HEK293 (cell line): ENCODE measurements at regions not wholly inside any gene's neighbourhood (a gene's known extent, or its start where the extent isn't known, plus 50 kb on each side); places are given as distances from the start of the nearest gene placed in this dataset.

Source experiments
- CTCF ChIA-PET: fragments of 350-600 bp; formaldehyde crosslinking; extraction: SDS; loops from one replicate; lab custom pipeline; 2021; ENCODE audit warnings: antibody characterized with exemption; lab: Yijun Ruan, JAX
- POLR2A ChIA-PET: fragments of 300-600 bp; formaldehyde crosslinking; extraction: SDS; loops from one replicate; lab custom pipeline; 2020; ENCODE audit warnings: antibody characterized with exemption, inconsistent platforms; lab: Yijun Ruan, JAX
- H3K27ac ChIP-seq: fragments of 200-500 bp; sonication (Bioruptor generic); 2 replicates; pipeline ENCODE4 v1.5.1; 2014; ENCODE audit warnings: low read depth, low read length, control low read depth, inconsistent platforms; ENCODE audit errors: extremely low read depth
- H3K36me3 ChIP-seq, 2 experiments: fragments of 200-500 bp in 1 of 2; sonication (Bioruptor generic) in 1 of 2; 1 replicate in 1 of 2; 2 replicates in 1 of 2; pipeline ENCODE4 v1.5.1; 2014 to 2017; ENCODE audit warnings: inconsistent platforms in 2 of 2, low read length in 2 of 2; ENCODE audit not compliant: control insufficient read depth in 2 of 2, insufficient read depth in 1 of 2
- H3K4me1 ChIP-seq: fragments of 200-500 bp; sonication (Bioruptor generic); 2 replicates; pipeline ENCODE4 v1.5.1; 2014; ENCODE audit warnings: mild to moderate bottlenecking, low read length, inconsistent platforms; ENCODE audit not compliant: control insufficient read depth, insufficient read depth
- H3K4me3 ChIP-seq: 2 replicates; pipeline ENCODE4 v1.5.1; 2011; ENCODE audit warnings: low read depth, mild to moderate bottlenecking, control low read depth, low read length, moderate library complexity
- H3K9me3 ChIP-seq: fragments of 200-500 bp; sonication (Bioruptor generic); 2 replicates; pipeline ENCODE4 v1.5.1; 2014; ENCODE audit warnings: low read depth, low read length, inconsistent platforms; ENCODE audit not compliant: control insufficient read depth, insufficient read depth
- HOXA7 ChIP-seq: sonication (generic); formaldehyde crosslinking; IDR thresholded peaks from 2 replicates; pipeline ENCODE4 v1.8.1; 2022; ENCODE audit warnings: missing genetic modification reagents, borderline replicate concordance
- MZF1 ChIP-seq: fragments of 450-650 bp; formaldehyde crosslinking; IDR thresholded peaks from 2 replicates; pipeline ENCODE4 v1.5.1; 2017; ENCODE audit warnings: missing biosample characterization, missing genetic modification characterization, borderline replicate concordance
- SALL2 ChIP-seq: fragments of 450-650 bp; formaldehyde crosslinking; IDR thresholded peaks from 2 replicates; pipeline ENCODE4 v1.5.0; 2017; ENCODE audit warnings: missing biosample characterization, mild to moderate bottlenecking, missing genetic modification characterization, borderline replicate concordance
- SCRT2 ChIP-seq: fragments of 450-650 bp; formaldehyde crosslinking; IDR thresholded peaks from 2 replicates; pipeline ENCODE4 v1.5.1; 2016; ENCODE audit warnings: missing biosample characterization, missing genetic modification characterization
- SETDB1 ChIP-seq: IDR thresholded peaks from one replicate; pipeline ENCODE4 v1.6.1; 2017; ENCODE audit warnings: mild to moderate bottlenecking, low read length, moderate library complexity, mixed read lengths; ENCODE audit not compliant: insufficient read length
- SP7 ChIP-seq: fragments of 450-650 bp; formaldehyde crosslinking; IDR thresholded peaks from 2 replicates; pipeline ENCODE4 v1.5.1; 2016; ENCODE audit warnings: missing biosample characterization, missing genetic modification characterization
- ZBTB1 ChIP-seq: fragments of 450-650 bp; formaldehyde crosslinking; IDR thresholded peaks from 2 replicates; pipeline ENCODE4 v1.5.1; 2016; ENCODE audit warnings: missing biosample characterization, missing genetic modification characterization
- ZBTB48 ChIP-seq: fragments of 450-650 bp; formaldehyde crosslinking; IDR thresholded peaks from 2 replicates; pipeline ENCODE4 v1.5.1; 2016; ENCODE audit warnings: missing biosample characterization, missing genetic modification characterization
- ZIC2 ChIP-seq: fragments of 450-650 bp; formaldehyde crosslinking; IDR thresholded peaks from 2 replicates; pipeline ENCODE4 v1.5.1; 2016; ENCODE audit warnings: missing biosample characterization, missing genetic modification characterization
- ZNF132 ChIP-seq: fragments of 450-650 bp; formaldehyde crosslinking; IDR thresholded peaks from 2 replicates; pipeline ENCODE4 v1.5.1; 2017; ENCODE audit warnings: missing biosample characterization, missing genetic modification characterization, borderline replicate concordance
- ZNF140 ChIP-seq: fragments of 450-650 bp; formaldehyde crosslinking; IDR thresholded peaks from 2 replicates; pipeline ENCODE4 v1.5.1; 2016; ENCODE audit warnings: missing biosample characterization, missing genetic modification characterization
- ZNF146 ChIP-seq: fragments of 450-650 bp; formaldehyde crosslinking; IDR thresholded peaks from 2 replicates; pipeline ENCODE4 v1.5.1; 2016; ENCODE audit warnings: missing biosample characterization, missing genetic modification characterization
- ZNF155 ChIP-seq: fragments of 450-650 bp; formaldehyde crosslinking; IDR thresholded peaks from 2 replicates; pipeline ENCODE4 v1.5.1; 2016; ENCODE audit warnings: missing biosample characterization, missing genetic modification characterization
- ZNF274 ChIP-seq, 2 experiments: fragments of 200-500 bp in 1 of 2; fragments of 450-650 bp in 1 of 2; sonication (Bioruptor generic) in 1 of 2; formaldehyde crosslinking in 1 of 2; IDR thresholded peaks; 2 replicates each; pipeline versions ENCODE4 v1.5.1 to v1.6.1; 2014 to 2016; ENCODE audit warnings: borderline replicate concordance in 1 of 2, inconsistent platforms in 1 of 2, low read length in 1 of 2, missing biosample characterization in 1 of 2, missing genetic modification characterization in 1 of 2
- ZNF37A ChIP-seq: fragments of 450-650 bp; IDR thresholded peaks from 2 replicates; pipeline ENCODE4 v1.5.1; 2018; ENCODE audit warnings: missing biosample characterization, missing genetic modification characterization
- ZNF473 ChIP-seq: fragments of 450-650 bp; formaldehyde crosslinking; IDR thresholded peaks from 2 replicates; pipeline ENCODE4 v1.5.1; 2017; ENCODE audit warnings: missing biosample characterization, missing genetic modification characterization
- ZNF521 ChIP-seq: fragments of 450-650 bp; formaldehyde crosslinking; IDR thresholded peaks from 2 replicates; pipeline ENCODE4 v1.5.1; 2017; ENCODE audit warnings: missing biosample characterization, mild to moderate bottlenecking, missing genetic modification characterization
- ZNF660 ChIP-seq: fragments of 450-650 bp; IDR thresholded peaks from 2 replicates; pipeline ENCODE4 v1.5.1; 2018; ENCODE audit warnings: missing biosample characterization, mild to moderate bottlenecking, missing genetic modification characterization
- ZNF677 ChIP-seq: fragments of 450-650 bp; IDR thresholded peaks from 2 replicates; pipeline ENCODE4 v1.5.0; 2018; ENCODE audit warnings: missing biosample characterization, mild to moderate bottlenecking, missing genetic modification characterization, moderate library complexity
- ZNF701 ChIP-seq: fragments of 450-650 bp; formaldehyde crosslinking; IDR thresholded peaks from 2 replicates; pipeline ENCODE4 v1.5.1; 2016; ENCODE audit warnings: missing biosample characterization, missing genetic modification characterization
- ZNF837 ChIP-seq: fragments of 450-650 bp; formaldehyde crosslinking; IDR thresholded peaks from 2 replicates; pipeline ENCODE4 v1.5.1; 2016; ENCODE audit warnings: missing biosample characterization, missing genetic modification characterization
- TF ChIP-seq, protein P1 (sequence below): fragments of 450-650 bp; formaldehyde crosslinking; IDR thresholded peaks from 2 replicates; pipeline ENCODE4 v1.5.1; 2016; ENCODE audit warnings: missing biosample characterization, missing genetic modification characterization
- TF ChIP-seq, protein P2 (sequence below): fragments of 450-650 bp; formaldehyde crosslinking; IDR thresholded peaks from 2 replicates; pipeline ENCODE4 v1.5.1; 2016; ENCODE audit warnings: missing biosample characterization, missing genetic modification characterization
- TF ChIP-seq, protein P3 (sequence below): fragments of 450-650 bp; formaldehyde crosslinking; IDR thresholded peaks from 2 replicates; pipeline ENCODE4 v1.5.1; 2016; ENCODE audit warnings: missing biosample characterization, missing genetic modification characterization, low read depth
- TF ChIP-seq, protein P4 (sequence below): IDR thresholded peaks from 2 replicates; pipeline ENCODE4 v1.6.1; 2011; ENCODE audit warnings: mild to moderate bottlenecking, low read depth, low read length, borderline replicate concordance
- TF ChIP-seq, protein P5 (sequence below): fragments of 450-650 bp; formaldehyde crosslinking; IDR thresholded peaks from 2 replicates; pipeline ENCODE4 v1.5.1; 2016; ENCODE audit warnings: missing biosample characterization, missing genetic modification characterization

DNA sequence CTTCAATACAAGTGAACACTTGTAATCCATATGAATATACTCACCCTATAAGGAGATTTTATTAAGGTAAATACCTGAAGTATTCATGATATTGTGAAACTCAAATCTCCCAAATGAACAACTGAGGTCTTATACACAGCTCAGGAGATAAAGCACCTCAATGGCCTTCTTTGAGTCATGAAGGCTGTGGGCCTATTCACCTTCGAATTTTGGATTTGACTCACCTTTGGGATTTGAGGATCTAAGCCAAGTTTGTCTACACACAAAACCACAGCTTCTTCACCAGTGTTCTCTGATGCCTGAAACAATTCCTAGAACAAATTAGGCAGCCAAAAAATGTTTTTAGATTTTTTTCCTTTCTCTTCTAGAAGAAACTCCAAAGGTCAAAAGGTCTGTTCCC lies 194.1 kb downstream of the NUAK1 start (continued):
- no peak for TF ChIP-seq ZNF677
- TF ChIP-seq ZBTB48 (tag by site-specific recombination) = no peak
- TF ChIP-seq, protein P1, sequence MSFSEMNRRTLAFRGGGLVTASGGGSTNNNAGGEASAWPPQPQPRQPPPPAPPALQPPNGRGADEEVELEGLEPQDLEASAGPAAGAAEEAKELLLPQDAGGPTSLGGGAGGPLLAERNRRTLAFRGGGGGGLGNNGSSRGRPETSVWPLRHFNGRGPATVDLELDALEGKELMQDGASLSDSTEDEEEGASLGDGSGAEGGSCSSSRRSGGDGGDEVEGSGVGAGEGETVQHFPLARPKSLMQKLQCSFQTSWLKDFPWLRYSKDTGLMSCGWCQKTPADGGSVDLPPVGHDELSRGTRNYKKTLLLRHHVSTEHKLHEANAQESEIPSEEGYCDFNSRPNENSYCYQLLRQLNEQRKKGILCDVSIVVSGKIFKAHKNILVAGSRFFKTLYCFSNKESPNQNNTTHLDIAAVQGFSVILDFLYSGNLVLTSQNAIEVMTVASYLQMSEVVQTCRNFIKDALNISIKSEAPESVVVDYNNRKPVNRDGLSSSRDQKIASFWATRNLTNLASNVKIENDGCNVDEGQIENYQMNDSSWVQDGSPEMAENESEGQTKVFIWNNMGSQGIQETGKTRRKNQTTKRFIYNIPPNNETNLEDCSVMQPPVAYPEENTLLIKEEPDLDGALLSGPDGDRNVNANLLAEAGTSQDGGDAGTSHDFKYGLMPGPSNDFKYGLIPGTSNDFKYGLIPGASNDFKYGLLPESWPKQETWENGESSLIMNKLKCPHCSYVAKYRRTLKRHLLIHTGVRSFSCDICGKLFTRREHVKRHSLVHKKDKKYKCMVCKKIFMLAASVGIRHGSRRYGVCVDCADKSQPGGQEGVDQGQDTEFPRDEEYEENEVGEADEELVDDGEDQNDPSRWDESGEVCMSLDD (tag by site-specific recombination) = no peak
- no peak for TF ChIP-seq SETDB1

DNA sequence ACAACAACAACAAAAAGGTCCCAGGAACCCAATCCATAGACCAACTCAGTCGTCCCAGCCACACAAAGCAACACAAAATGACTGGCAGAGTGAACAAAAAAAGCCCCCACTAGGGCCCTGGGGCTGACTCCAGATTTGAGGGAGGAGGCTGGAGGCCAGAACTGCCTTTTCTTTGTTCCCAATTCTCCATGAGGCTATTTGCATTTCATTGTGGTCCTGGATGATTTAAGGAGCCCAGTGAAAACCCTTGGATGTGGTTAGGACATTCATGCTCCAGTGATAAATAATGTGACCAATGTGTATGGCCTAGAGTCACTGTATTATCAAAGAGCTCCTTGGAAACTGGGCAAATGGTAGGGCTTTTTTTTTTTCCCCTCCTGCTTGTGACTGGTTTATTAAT lies 192.9 kb downstream of the NUAK1 start:
- Histone ChIP-seq H3K9me3 (no peaks in the 10 kb centered on the region), H3K36me3 (no peaks in the 10 kb centered on the region), H3K4me3 (no peak overlapping the region), H3K27ac (no peak overlapping the region), H3K4me1 (no peaks in the 10 kb centered on the region)
- no peak for TF ChIP-seq ZNF701
- TF ChIP-seq ZBTB1 = no peak
- TF ChIP-seq, protein P2, sequence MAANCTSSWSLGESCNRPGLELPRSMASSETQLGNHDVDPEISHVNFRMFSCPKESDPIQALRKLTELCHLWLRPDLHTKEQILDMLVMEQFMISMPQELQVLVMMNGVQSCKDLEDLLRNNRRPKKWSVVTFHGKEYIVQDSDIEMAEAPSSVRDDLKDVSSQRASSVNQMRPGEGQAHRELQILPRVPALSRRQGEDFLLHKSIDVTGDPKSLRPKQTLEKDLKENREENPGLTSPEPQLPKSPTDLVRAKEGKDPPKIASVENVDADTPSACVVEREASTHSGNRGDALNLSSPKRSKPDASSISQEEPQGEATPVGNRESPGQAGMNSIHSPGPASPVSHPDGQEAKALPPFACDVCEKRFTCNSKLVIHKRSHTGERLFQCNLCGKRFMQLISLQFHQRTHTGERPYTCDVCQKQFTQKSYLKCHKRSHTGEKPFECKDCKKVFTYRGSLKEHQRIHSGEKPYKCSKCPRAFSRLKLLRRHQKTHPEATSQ (tag by site-specific recombination) = no peak
- no peak for TF ChIP-seq ZNF274 (IDR thresholded peaks at IDR 0.05; ENCODE audit: low read length)
- TF ChIP-seq ZNF274 (tag by site-specific recombination; IDR thresholded peaks at IDR 0.05; ENCODE audit: borderline replicate concordance) = no peak
- TF ChIP-seq ZIC2 (tag by site-specific recombination) = no peak
- no peak for TF ChIP-seq SCRT2 (tag by site-specific recombination)
- TF ChIP-seq ZNF155 (tag by site-specific recombination) = no peak
- no peak for TF ChIP-seq SALL2
- TF ChIP-seq SP7 (tag by site-specific recombination) = no peak
- TF ChIP-seq, protein P3, sequence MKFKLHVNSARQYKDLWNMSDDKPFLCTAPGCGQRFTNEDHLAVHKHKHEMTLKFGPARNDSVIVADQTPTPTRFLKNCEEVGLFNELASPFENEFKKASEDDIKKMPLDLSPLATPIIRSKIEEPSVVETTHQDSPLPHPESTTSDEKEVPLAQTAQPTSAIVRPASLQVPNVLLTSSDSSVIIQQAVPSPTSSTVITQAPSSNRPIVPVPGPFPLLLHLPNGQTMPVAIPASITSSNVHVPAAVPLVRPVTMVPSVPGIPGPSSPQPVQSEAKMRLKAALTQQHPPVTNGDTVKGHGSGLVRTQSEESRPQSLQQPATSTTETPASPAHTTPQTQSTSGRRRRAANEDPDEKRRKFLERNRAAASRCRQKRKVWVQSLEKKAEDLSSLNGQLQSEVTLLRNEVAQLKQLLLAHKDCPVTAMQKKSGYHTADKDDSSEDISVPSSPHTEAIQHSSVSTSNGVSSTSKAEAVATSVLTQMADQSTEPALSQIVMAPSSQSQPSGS = no peak
- TF ChIP-seq ZNF473 (tag by site-specific recombination) = no peak
- TF ChIP-seq ZNF132 (tag by site-specific recombination) = no peak
- no peak for TF ChIP-seq ZNF837 (tag by site-specific recombination)
- ChIA-PET CTCF (no interaction called here), POLR2A (no interaction called here)

DNA sequence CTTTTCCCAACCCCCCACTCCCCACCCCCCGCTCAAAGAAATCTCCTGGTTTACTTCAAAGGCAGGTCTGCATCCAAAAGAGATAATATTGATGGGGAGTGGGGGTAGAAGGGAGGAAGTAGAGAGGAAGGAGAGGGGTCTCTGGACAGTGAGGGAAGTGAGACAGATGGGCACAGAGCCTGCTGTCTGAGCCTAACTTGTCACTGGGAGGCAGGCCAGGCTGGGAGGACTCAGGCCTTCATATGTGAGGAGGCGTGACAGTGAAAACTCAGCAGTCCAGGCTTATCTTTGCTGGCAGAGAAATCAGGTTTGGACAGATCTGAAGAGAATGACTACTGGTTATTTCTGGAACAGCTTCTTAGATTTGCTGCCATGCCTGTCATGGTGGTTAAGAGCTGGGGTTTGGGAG lies 192.3 kb downstream of the NUAK1 start:
- H3K9me3 ChIP-seq = no peaks in the 10 kb centered on the region
- POLR2A ChIA-PET = no interaction called here
- CTCF ChIA-PET = no interaction called here
- H3K36me3 ChIP-seq = no peaks in the 10 kb centered on the region
- H3K4me1 ChIP-seq = no peaks in the 10 kb centered on the region
- H3K27ac ChIP-seq = no peak overlapping the region
- no peak overlapping the region for H3K4me3 ChIP-seq
- TF ChIP-seq ZNF140 (no peak), ZNF37A (tag by site-specific recombination) (no peak), ZNF660 (no peak), SCRT2 (tag by site-specific recombination) (no peak), MZF1 (no peak), ZNF521 (tag by site-specific recombination) (no peak), ZNF146 (tag by site-specific recombination) (no peak), HOXA7 (CRISPR knock-in tag) (no peak)
- TF ChIP-seq, protein P4, sequence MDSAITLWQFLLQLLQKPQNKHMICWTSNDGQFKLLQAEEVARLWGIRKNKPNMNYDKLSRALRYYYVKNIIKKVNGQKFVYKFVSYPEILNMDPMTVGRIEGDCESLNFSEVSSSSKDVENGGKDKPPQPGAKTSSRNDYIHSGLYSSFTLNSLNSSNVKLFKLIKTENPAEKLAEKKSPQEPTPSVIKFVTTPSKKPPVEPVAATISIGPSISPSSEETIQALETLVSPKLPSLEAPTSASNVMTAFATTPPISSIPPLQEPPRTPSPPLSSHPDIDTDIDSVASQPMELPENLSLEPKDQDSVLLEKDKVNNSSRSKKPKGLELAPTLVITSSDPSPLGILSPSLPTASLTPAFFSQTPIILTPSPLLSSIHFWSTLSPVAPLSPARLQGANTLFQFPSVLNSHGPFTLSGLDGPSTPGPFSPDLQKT = no peak
- TF ChIP-seq, protein P5, sequence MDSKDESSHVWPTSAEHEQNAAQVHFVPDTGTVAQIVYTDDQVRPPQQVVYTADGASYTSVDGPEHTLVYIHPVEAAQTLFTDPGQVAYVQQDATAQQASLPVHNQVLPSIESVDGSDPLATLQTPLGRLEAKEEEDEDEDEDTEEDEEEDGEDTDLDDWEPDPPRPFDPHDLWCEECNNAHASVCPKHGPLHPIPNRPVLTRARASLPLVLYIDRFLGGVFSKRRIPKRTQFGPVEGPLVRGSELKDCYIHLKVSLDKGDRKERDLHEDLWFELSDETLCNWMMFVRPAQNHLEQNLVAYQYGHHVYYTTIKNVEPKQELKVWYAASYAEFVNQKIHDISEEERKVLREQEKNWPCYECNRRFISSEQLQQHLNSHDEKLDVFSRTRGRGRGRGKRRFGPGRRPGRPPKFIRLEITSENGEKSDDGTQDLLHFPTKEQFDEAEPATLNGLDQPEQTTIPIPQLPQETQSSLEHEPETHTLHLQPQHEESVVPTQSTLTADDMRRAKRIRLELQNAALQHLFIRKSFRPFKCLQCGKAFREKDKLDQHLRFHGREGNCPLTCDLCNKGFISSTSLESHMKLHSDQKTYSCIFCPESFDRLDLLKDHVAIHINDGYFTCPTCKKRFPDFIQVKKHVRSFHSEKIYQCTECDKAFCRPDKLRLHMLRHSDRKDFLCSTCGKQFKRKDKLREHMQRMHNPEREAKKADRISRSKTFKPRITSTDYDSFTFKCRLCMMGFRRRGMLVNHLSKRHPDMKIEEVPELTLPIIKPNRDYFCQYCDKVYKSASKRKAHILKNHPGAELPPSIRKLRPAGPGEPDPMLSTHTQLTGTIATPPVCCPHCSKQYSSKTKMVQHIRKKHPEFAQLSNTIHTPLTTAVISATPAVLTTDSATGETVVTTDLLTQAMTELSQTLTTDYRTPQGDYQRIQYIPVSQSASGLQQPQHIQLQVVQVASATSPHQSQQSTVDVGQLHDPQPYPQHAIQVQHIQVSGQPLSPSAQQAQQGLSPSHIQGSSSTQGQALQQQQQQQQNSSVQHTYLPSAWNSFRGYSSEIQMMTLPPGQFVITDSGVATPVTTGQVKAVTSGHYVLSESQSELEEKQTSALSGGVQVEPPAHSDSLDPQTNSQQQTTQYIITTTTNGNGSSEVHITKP (tag by site-specific recombination) = no peak
